ENCODE measurements at regions not wholly inside any gene's neighbourhood (a gene's known extent, or its start where the extent isn't known, plus 50 kb on each side); places are given as distances from the start of the nearest gene placed in this dataset.

DNA sequence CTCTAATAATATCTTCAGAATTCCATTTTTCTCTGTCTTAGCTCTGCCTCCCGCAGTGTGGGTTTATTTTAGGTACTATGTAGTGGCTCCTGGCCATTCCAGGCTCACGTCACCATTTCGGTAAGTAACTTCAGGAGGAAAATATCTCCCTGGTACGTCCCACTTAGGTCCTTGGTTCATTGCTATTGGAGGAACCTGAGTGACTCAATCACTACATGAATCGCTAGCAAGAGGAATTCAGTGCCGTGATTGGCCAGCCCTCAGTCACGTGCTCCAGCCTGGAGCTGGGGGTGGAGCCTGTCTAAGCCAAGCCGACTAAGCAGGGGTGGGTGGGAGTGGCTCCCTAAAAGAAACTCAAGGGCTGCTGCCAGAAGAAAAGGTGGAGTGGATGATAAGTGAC is 67.3 kb upstream of the E2F3 start:
- TF ChIP-seq CTCF (IDR thresholded peaks at IDR 0.05), result no peak
- TF ChIP-seq, protein P1, sequence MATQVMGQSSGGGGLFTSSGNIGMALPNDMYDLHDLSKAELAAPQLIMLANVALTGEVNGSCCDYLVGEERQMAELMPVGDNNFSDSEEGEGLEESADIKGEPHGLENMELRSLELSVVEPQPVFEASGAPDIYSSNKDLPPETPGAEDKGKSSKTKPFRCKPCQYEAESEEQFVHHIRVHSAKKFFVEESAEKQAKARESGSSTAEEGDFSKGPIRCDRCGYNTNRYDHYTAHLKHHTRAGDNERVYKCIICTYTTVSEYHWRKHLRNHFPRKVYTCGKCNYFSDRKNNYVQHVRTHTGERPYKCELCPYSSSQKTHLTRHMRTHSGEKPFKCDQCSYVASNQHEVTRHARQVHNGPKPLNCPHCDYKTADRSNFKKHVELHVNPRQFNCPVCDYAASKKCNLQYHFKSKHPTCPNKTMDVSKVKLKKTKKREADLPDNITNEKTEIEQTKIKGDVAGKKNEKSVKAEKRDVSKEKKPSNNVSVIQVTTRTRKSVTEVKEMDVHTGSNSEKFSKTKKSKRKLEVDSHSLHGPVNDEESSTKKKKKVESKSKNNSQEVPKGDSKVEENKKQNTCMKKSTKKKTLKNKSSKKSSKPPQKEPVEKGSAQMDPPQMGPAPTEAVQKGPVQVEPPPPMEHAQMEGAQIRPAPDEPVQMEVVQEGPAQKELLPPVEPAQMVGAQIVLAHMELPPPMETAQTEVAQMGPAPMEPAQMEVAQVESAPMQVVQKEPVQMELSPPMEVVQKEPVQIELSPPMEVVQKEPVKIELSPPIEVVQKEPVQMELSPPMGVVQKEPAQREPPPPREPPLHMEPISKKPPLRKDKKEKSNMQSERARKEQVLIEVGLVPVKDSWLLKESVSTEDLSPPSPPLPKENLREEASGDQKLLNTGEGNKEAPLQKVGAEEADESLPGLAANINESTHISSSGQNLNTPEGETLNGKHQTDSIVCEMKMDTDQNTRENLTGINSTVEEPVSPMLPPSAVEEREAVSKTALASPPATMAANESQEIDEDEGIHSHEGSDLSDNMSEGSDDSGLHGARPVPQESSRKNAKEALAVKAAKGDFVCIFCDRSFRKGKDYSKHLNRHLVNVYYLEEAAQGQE (IDR thresholded peaks at IDR 0.05; ENCODE audit: insufficient read depth in 1 of 2, low read depth in 2 of 2, low read length in 1 of 2), result no peak
